ENCODE measurements at regions not wholly inside any gene's neighbourhood (a gene's known extent, or its start where the extent isn't known, plus 50 kb on each side); places are given as distances from the start of the nearest gene placed in this dataset.
A peak's percentile ranks its signal among the peaks of the same experiment; 100 is the strongest.

DNA sequence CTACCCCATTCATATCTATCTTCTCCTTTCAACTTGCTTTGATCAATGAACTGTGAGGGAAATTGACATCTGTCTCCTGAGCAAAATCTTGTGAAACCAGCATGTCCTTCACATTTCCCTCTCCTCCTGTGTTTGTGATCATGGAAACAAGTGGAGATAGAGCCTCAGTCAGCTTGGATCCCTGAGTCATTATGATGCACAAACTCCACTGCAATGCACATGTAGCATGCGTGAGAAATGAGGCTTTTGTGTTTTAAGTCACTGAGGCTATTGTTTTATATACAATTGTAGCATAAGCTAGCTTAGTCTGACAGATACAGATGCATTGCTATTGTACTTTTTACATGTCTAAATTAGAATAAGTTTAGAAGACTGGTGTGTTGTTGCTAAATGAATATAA, 85.2 kb upstream of the HNMT start:
- H3K36me3 ChIP-seq, result no peaks in the 10 kb centered on the region
- no peaks in the 10 kb centered on the region for H3K9me3 ChIP-seq
- TF ChIP-seq, protein P1, sequence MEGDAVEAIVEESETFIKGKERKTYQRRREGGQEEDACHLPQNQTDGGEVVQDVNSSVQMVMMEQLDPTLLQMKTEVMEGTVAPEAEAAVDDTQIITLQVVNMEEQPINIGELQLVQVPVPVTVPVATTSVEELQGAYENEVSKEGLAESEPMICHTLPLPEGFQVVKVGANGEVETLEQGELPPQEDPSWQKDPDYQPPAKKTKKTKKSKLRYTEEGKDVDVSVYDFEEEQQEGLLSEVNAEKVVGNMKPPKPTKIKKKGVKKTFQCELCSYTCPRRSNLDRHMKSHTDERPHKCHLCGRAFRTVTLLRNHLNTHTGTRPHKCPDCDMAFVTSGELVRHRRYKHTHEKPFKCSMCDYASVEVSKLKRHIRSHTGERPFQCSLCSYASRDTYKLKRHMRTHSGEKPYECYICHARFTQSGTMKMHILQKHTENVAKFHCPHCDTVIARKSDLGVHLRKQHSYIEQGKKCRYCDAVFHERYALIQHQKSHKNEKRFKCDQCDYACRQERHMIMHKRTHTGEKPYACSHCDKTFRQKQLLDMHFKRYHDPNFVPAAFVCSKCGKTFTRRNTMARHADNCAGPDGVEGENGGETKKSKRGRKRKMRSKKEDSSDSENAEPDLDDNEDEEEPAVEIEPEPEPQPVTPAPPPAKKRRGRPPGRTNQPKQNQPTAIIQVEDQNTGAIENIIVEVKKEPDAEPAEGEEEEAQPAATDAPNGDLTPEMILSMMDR (IDR thresholded peaks at IDR 0.05), result no peak
- TF ChIP-seq EP300 (IDR thresholded peaks at IDR 0.05), result no peak
- TF ChIP-seq POLR2A (IDR thresholded peaks at IDR 0.05), result no peak
- H3K27me3 ChIP-seq, result no peaks in the 10 kb centered on the region
- 86 to 91% (median 86%) methylated on average over 1 of the region's 1 CpG for WGBS, 3 donors
- intact Hi-C loops (cut with DNase I), result no loop called here
- DNase-seq, result no peak
- no peaks in the 10 kb centered on the region for H3K4me1 ChIP-seq (ENCODE audit: insufficient read depth)
- no peak overlapping the region for H3K27ac ChIP-seq
- no peak overlapping the region for H3K4me3 ChIP-seq

DNA sequence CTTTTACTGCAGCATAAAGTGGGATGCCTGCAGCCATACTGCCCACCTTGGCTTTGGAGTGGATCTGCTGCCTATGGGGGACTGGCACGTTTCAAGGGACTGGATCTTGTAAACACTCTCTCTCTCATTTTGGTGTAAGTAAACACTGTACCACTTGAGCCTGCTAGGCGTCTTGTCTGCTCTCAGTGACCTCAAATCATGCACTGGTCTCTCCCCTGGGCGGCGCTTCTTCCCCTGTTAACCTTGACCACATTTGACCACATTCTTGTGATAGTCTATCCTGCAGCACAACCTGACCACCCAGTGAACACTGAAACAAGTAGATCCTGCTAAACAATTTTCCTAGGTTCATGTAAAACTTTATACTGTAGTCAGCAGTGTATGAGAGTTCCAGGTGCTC, 82.6 kb upstream of the HNMT start:
- DNase-seq, result no peak
- no peak for TF ChIP-seq POLR2A (IDR thresholded peaks at IDR 0.05)
- TF ChIP-seq, protein P1 (IDR thresholded peaks at IDR 0.05), result no peak
- TF ChIP-seq EP300 (IDR thresholded peaks at IDR 0.05), result no peak
- no peaks in the 10 kb centered on the region for H3K9me3 ChIP-seq
- no peaks in the 10 kb centered on the region for H3K27me3 ChIP-seq
- no peaks in the 10 kb centered on the region for H3K4me1 ChIP-seq (ENCODE audit: insufficient read depth)
- WGBS, 3 donors, result 77 to 85% (median 79%) methylated on average over 4 of the region's 4 CpGs
- no peak overlapping the region for H3K4me3 ChIP-seq
- intact Hi-C loops (cut with DNase I), result no loop called here
- H3K36me3 ChIP-seq, result no peaks in the 10 kb centered on the region
- no peak overlapping the region for H3K27ac ChIP-seq

DNA sequence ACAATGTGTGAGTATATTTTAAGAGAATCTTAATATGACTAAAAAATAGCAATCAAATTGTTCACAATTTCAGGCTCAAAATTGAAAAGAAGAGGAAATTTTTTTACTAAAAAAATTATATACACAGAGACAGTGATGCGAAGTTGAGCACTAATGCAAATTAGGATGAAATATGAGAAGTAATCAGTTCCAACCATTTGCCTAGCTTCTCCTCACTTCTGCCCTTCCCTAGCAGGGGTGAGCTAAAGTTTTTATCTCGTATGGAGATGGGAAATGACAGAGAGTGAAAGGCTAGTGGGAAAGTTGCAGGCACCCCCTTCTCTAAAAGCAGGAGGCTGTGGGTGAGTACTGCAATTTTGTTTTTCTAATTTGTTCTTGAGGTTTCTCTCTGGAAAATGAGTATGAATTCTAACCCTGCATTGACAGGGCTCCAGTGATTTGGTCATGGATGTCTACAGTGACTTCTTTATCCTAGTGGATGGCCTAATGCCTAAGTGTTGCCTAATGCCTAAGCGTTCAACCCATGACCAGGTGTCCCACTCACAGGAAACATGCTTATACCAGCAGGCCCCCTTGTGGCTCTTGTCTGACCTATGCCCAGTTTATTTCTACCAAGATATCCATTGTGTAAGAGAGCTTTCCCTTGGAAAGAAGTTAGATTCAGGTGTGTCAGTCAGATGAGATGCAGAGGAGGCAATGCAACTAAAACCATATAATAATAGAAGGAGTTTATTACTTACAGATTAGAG, 78.0 kb upstream of the HNMT start:
- Histone ChIP-seq H3K27ac (no peak overlapping the region), H3K4me3 (no peak overlapping the region), H3K9me3 (no peaks in the 10 kb centered on the region), H3K27me3 (no peaks in the 10 kb centered on the region), H3K4me1 (ENCODE audit: insufficient read depth) (no peaks in the 10 kb centered on the region), H3K36me3 (no peaks in the 10 kb centered on the region)
- 63 to 78% (median 72%) methylated on average over 3 of the region's 3 CpGs for WGBS, 3 donors
- no peak for DNase-seq
- intact Hi-C loops (cut with DNase I), result no loop called here
- TF ChIP-seq EP300 (IDR thresholded peaks at IDR 0.05) (no peak), POLR2A (IDR thresholded peaks at IDR 0.05) (no peak)
- TF ChIP-seq, protein P1 (IDR thresholded peaks at IDR 0.05), result no peak

DNA sequence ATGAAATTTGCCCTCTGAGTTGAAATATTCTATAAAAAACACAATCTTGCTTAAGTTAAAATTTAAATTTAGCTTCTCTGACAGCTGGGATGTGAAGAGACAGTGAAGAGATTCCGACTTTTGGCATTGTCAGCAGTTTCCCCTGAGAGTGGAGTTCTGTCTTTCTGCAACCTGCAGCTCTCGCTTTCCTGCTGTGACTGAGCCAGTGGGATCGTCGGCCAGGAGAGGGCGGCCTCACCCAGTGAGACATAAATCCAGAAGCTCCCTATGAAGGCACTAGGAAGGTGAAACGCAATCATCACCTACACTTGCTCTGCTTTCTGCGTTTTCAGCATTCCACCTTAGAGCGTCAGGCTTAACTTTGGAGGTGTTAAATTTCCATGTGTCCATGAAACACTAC, 75.4 kb upstream of the HNMT start:
- no peaks in the 10 kb centered on the region for H3K4me1 ChIP-seq (ENCODE audit: insufficient read depth)
- H3K27ac ChIP-seq, result no peak overlapping the region
- H3K4me3 ChIP-seq, result no peak overlapping the region
- 34 to 35% (median 35%) methylated on average over 8 of the region's 8 CpGs for WGBS, 3 donors
- no peaks in the 10 kb centered on the region for H3K9me3 ChIP-seq
- no peaks in the 10 kb centered on the region for H3K36me3 ChIP-seq
- intact Hi-C loops (cut with DNase I), result no loop called here
- TF ChIP-seq, protein P1 (IDR thresholded peaks at IDR 0.05), result no peak
- TF ChIP-seq EP300 (IDR thresholded peaks at IDR 0.05), result no peak
- no peak for TF ChIP-seq POLR2A (IDR thresholded peaks at IDR 0.05)
- peak in 2 of 5 donors; percentile 18 to 44 for DNase-seq
- H3K27me3 ChIP-seq, result no peaks in the 10 kb centered on the region

Measured in ovary (tissue), 7 donors.